IMR-90 (cell line): ENCODE measurements at regions not wholly inside any gene's neighbourhood (a gene's known extent, or its start where the extent isn't known, plus 50 kb on each side); places are given as distances from the start of the nearest gene placed in this dataset.

Experiments used
- ATAC-seq: fragments of 200-7000 bp; cut with Tn5 transposase; 2 replicates; pipeline ENCODE4 v1.9.1; 2020; ENCODE audit warnings: low read depth, mild to moderate bottlenecking, moderate library complexity
- BruUV-seq: library from RNA; stranded (reverse); fragments of 400-500 nt; replicated peaks from 2 replicates; lab custom pipeline; 2021; lab: Mats Ljungman, UMichigan
- CTCF ChIA-PET: fragments of 300-600 bp; formaldehyde crosslinking; extraction: SDS; loops from one replicate; lab custom pipeline; 2021; ENCODE audit warnings: antibody characterized with exemption; lab: Yijun Ruan, JAX
- POLR2A ChIA-PET: fragments of 300-600 bp; sonication (Branson Sonifier 250); formaldehyde crosslinking; loops from one replicate; lab custom pipeline; 2022; ENCODE audit warnings: antibody characterized with exemption; ENCODE audit not compliant: unreplicated experiment; lab: Charles Lee
- DNase-seq: peaks from one replicate; pipeline ENCODE4 v3.0.0; 2013
- H2AFZ ChIP-seq: replicated peaks from 2 replicates; pipeline ENCODE3; 2013; ENCODE audit warnings: low read length, mild to moderate bottlenecking; ENCODE audit not compliant: poor library complexity
- H2AK5ac ChIP-seq: 2 replicates; pipeline ENCODE4 v1.6.1; 2013; ENCODE audit warnings: low read depth, low read length, inconsistent platforms
- H2AK9ac ChIP-seq: replicated peaks from 2 replicates; pipeline ENCODE3; 2013; ENCODE audit warnings: mild to moderate bottlenecking, low read depth, low read length, moderate library complexity; ENCODE audit not compliant: poor library complexity
- H2BK120ac ChIP-seq: 2 replicates; pipeline ENCODE4 v1.6.1; 2013; ENCODE audit warnings: low read depth, low read length, inconsistent platforms
- H2BK15ac ChIP-seq: 3 replicates; pipeline ENCODE4 v1.6.1; 2013; ENCODE audit warnings: low read depth, low read length, inconsistent platforms
- H2BK20ac ChIP-seq: 2 replicates; pipeline ENCODE4 v1.6.1; 2013; ENCODE audit warnings: low read depth, mild to moderate bottlenecking, inconsistent platforms, low read length, moderate library complexity
- H2BK5ac ChIP-seq: 2 replicates; pipeline ENCODE4 v1.6.1; 2013; ENCODE audit warnings: mild to moderate bottlenecking, low read depth, low read length, inconsistent platforms; ENCODE audit not compliant: poor library complexity, severe bottlenecking
- H3K14ac ChIP-seq: replicated peaks from 2 replicates; pipeline ENCODE4 v1.6.1; 2013; ENCODE audit warnings: low read depth, low read length, inconsistent platforms
- H3K18ac ChIP-seq: 2 replicates; pipeline ENCODE4 v1.6.1; 2013; ENCODE audit warnings: low read depth, low read length, control low read depth
- H3K23ac ChIP-seq: 2 replicates; pipeline ENCODE4 v1.6.1; 2013; ENCODE audit warnings: low read depth, low read length, inconsistent platforms
- H3K27ac ChIP-seq: 2 replicates; pipeline ENCODE4 v1.5.1; 2013; ENCODE audit warnings: mild to moderate bottlenecking, control low read depth, low read length; ENCODE audit not compliant: insufficient read depth
- H3K27me3 ChIP-seq: 2 replicates; pipeline ENCODE4 v1.6.1; 2013; ENCODE audit warnings: low read length; ENCODE audit not compliant: control insufficient read depth, insufficient read depth
- H3K36me3 ChIP-seq: 2 replicates; pipeline ENCODE4 v1.6.1; 2013; ENCODE audit warnings: low read length, mixed read lengths; ENCODE audit not compliant: control insufficient read depth, insufficient read depth
- H3K4ac ChIP-seq: 2 replicates; pipeline ENCODE4 v1.6.1; 2013; ENCODE audit warnings: low read depth, low read length, inconsistent platforms
- H3K4me1 ChIP-seq: 2 replicates; pipeline ENCODE4 v1.6.1; 2013; ENCODE audit warnings: low read length, mixed read lengths; ENCODE audit not compliant: control insufficient read depth, insufficient read depth
- H3K4me2 ChIP-seq: 2 replicates; pipeline ENCODE4 v1.6.1; 2013; ENCODE audit warnings: low read depth, mild to moderate bottlenecking, control low read depth, low read length, moderate library complexity
- H3K4me3 ChIP-seq: 2 replicates; pipeline ENCODE4 v1.5.1; 2013; ENCODE audit warnings: low read depth, mild to moderate bottlenecking, control low read depth, low read length, moderate library complexity; ENCODE audit not compliant: insufficient read depth
- H3K56ac ChIP-seq: 2 replicates; pipeline ENCODE4 v1.6.1; 2013; ENCODE audit warnings: low read length, inconsistent platforms; ENCODE audit not compliant: insufficient read depth; ENCODE audit errors: extremely low read depth
- H3K79me1 ChIP-seq, 2 experiments: 2 replicates each; pipeline ENCODE4 v1.6.1; 2013; ENCODE audit warnings: low read length in 2 of 2, inconsistent platforms in 1 of 2, low read depth in 1 of 2
- H3K9ac ChIP-seq: 2 replicates; pipeline ENCODE4 v1.6.1; 2013; ENCODE audit warnings: low read depth, low read length, control low read depth
- H3K9me1 ChIP-seq: 2 replicates; pipeline ENCODE4 v1.6.1; 2013; ENCODE audit warnings: low read length, inconsistent platforms; ENCODE audit not compliant: insufficient read depth
- H3K9me3 ChIP-seq: 2 replicates; pipeline ENCODE4 v1.6.1; 2013; ENCODE audit warnings: low read length; ENCODE audit not compliant: control insufficient read depth, insufficient read depth
- H4K20me1 ChIP-seq: 2 replicates; pipeline ENCODE4 v1.6.1; 2013; ENCODE audit warnings: low read length, inconsistent platforms; ENCODE audit not compliant: insufficient read depth
- H4K5ac ChIP-seq: 2 replicates; pipeline ENCODE4 v1.6.1; 2013; ENCODE audit warnings: mild to moderate bottlenecking, low read depth, low read length, control low read depth
- H4K8ac ChIP-seq, 2 experiments: 2 replicates each; pipeline ENCODE4 v1.6.1; 2013; ENCODE audit warnings: low read depth in 2 of 2, low read length in 2 of 2, control low read depth in 1 of 2, inconsistent platforms in 1 of 2
- H4K91ac ChIP-seq: 2 replicates; pipeline ENCODE4 v1.6.1; 2013; ENCODE audit warnings: low read depth, low read length, inconsistent platforms; ENCODE audit not compliant: insufficient read depth
- BHLHE40 ChIP-seq: fragments of 150-350 bp; IDR thresholded peaks from 2 replicates; pipeline ENCODE4 v1.6.1; 2016; ENCODE audit warnings: mild to moderate bottlenecking, low read depth, low read length
- CEBPB ChIP-seq: IDR thresholded peaks from 2 replicates; pipeline ENCODE4 v1.6.1; 2012; ENCODE audit warnings: low read depth, low read length, improper control_type of control experiment
- CHD1 ChIP-seq: IDR thresholded peaks from 2 replicates; pipeline ENCODE4 v1.6.1; 2012; ENCODE audit warnings: low read depth, low read length, improper control_type of control experiment
- FOS ChIP-seq: fragments of 150-350 bp; IDR thresholded peaks from 2 replicates; pipeline ENCODE4 v1.6.1; 2016; ENCODE audit warnings: low read depth, low read length
- MAFK ChIP-seq: IDR thresholded peaks from 2 replicates; pipeline ENCODE4 v1.6.1; 2012; ENCODE audit warnings: low read depth, low read length, improper control_type of control experiment
- MAZ ChIP-seq: IDR thresholded peaks from 2 replicates; pipeline ENCODE4 v1.6.1; 2012; ENCODE audit warnings: low read depth, mild to moderate bottlenecking, low read length, improper control_type of control experiment, moderate library complexity, borderline replicate concordance
- MXI1 ChIP-seq: IDR thresholded peaks from 2 replicates; pipeline ENCODE4 v1.6.1; 2012; ENCODE audit warnings: low read depth, mild to moderate bottlenecking, low read length, moderate library complexity, borderline replicate concordance
- NFE2L2 ChIP-seq: fragments of 150-350 bp; IDR thresholded peaks from 2 replicates; pipeline ENCODE4 v1.6.1; 2016; ENCODE audit warnings: low read depth, mild to moderate bottlenecking, low read length
- POLR2A ChIP-seq: IDR thresholded peaks from 2 replicates; pipeline ENCODE4 v1.6.1; 2012; ENCODE audit warnings: mild to moderate bottlenecking, low read depth, low read length
- RAD21 ChIP-seq: IDR thresholded peaks from 2 replicates; pipeline ENCODE4 v1.6.1; 2012; ENCODE audit warnings: low read length, improper control_type of control experiment
- RCOR1 ChIP-seq: IDR thresholded peaks from 2 replicates; pipeline ENCODE4 v1.6.1; 2012; ENCODE audit warnings: mild to moderate bottlenecking, low read length, improper control_type of control experiment; ENCODE audit not compliant: insufficient replicate concordance
- RFX5 ChIP-seq: IDR thresholded peaks from 2 replicates; pipeline ENCODE4 v1.8.0; 2012; ENCODE audit warnings: low read depth, mild to moderate bottlenecking, low read length, moderate library complexity
- SMC3 ChIP-seq: fragments of 150-350 bp; IDR thresholded peaks from 2 replicates; pipeline ENCODE4 v1.6.1; 2016; ENCODE audit warnings: low read depth, mild to moderate bottlenecking, antibody characterized with exemption, low read length, moderate library complexity
- WGBS, 2 experiments: methylation state at CpG; one replicate each; pipeline versions ENCODE4 v1.1.5 to v1.1.7; 2013; ENCODE audit warnings: missing lambda C conversion rate in 2 of 2; ENCODE audit not compliant: insufficient read length in 1 of 2; ENCODE audit errors: extremely low coverage in 2 of 2; 5-methylcytosine and 5-hydroxymethylcytosine counted together
- dilution Hi-C: fragments of 300-500 bp; cut with HindIII; formaldehyde crosslinking; loops from one replicate; pipeline ENCODE4 v1.14.3; 2018; ENCODE audit warnings: low sequenced_read_pairs; ENCODE audit not compliant: unreplicated experiment
- in situ Hi-C: fragments of 300-500 bp; cut with MboI; formaldehyde crosslinking; loops from 3 replicates; pipeline ENCODE4 v1.14.3; 2019; ENCODE audit warnings: low sequenced_read_pairs, inconsistent platforms, mixed read lengths
- intact Hi-C: fragments of 100-400 bp; cut with micrococcal nuclease; formaldehyde crosslinking; loops from 2 replicates; pipeline ENCODE4 v1.10.0; 2022
- TF ChIP-seq, protein P1 (sequence below): fragments of 150-350 bp; IDR thresholded peaks from 2 replicates; pipeline ENCODE4 v1.6.1; 2017; ENCODE audit warnings: mild to moderate bottlenecking, antibody characterized with exemption, low read length, low read depth
- TF ChIP-seq, protein P2 (sequence below): fragments of 150-350 bp; IDR thresholded peaks from 2 replicates; pipeline ENCODE4 v1.6.1; 2016; ENCODE audit warnings: low read depth, mild to moderate bottlenecking, low read length, moderate library complexity, borderline replicate concordance
- TF ChIP-seq, protein P3 (sequence below): conservative IDR thresholded peaks from 2 replicates; pipeline ENCODE4 v1.5.1; 2012; ENCODE audit warnings: mild to moderate bottlenecking, low read depth, low read length, improper control_type of control experiment

DNA sequence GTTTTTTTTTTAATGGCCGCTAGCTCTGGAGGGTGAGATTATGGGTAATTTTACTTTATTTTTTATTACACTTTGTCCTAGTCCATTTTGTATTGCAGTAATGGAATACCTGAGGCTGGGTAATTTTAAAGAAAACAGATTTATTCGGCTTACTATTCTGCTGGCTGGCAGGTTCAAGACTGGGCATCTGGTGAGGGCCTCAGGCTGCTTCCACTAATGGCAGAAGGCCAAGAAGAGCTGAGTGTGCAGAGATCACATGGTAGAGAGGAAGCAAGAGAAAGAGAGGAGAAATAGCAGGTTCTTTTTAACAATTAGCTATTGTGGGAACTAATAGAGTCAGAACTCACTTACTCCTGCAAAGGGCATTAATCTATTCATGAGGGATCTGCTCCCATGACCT lies 52.4 kb upstream of the ARHGAP28 start:
- Histone ChIP-seq H3K4me3 (no peak overlapping the region), H3K79me1 (no peaks in the 10 kb centered on the region), H3K4ac (no peak overlapping the region), H3K14ac (no peak overlapping the region), H2AFZ (no peak overlapping the region), H3K9ac (no peak overlapping the region), H3K4me2 (no peak overlapping the region), H4K8ac (no peak overlapping the region), H3K4me1 (no peaks in the 10 kb centered on the region), H3K27me3 (no peaks in the 10 kb centered on the region; the same call in 1 of the 2 replicates), H3K56ac (no peak overlapping the region), H4K5ac (no peak overlapping the region), H2BK15ac (no peak overlapping the region), H4K91ac (no peak overlapping the region), H4K20me1 (no peaks in the 10 kb centered on the region), H2BK5ac (no peak overlapping the region), H3K18ac (no peak overlapping the region), H3K9me3 (no peaks in the 10 kb centered on the region), H2BK120ac (no peak overlapping the region), H3K9me1 (no peaks in the 10 kb centered on the region), H2AK5ac (no peak overlapping the region), H3K36me3 (no peaks in the 10 kb centered on the region), H3K27ac (no peak overlapping the region), H2AK9ac (no peak overlapping the region), H2BK20ac (no peak overlapping the region), H3K23ac (no peak overlapping the region)
- in situ Hi-C loops (no loop called here), intact Hi-C loops (no loop called here), dilution Hi-C loops (no loop called here)
- BruUV-seq, result no TSS peak
- CTCF ChIA-PET, result no interaction called here
- POLR2A ChIA-PET, result no interaction called here
- no peak for DNase-seq
- ATAC-seq, result no peak
- TF ChIP-seq BHLHE40 (no peak), MAFK (no peak), RAD21 (no peak), CEBPB (no peak), FOS (no peak), POLR2A (no peak), MXI1 (no peak), CHD1 (no peak), MAZ (no peak), NFE2L2 (no peak), RFX5 (no peak), RCOR1 (no peak), SMC3 (no peak)
- TF ChIP-seq, protein P1, sequence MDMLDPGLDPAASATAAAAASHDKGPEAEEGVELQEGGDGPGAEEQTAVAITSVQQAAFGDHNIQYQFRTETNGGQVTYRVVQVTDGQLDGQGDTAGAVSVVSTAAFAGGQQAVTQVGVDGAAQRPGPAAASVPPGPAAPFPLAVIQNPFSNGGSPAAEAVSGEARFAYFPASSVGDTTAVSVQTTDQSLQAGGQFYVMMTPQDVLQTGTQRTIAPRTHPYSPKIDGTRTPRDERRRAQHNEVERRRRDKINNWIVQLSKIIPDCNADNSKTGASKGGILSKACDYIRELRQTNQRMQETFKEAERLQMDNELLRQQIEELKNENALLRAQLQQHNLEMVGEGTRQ, result no peak
- TF ChIP-seq, protein P2, sequence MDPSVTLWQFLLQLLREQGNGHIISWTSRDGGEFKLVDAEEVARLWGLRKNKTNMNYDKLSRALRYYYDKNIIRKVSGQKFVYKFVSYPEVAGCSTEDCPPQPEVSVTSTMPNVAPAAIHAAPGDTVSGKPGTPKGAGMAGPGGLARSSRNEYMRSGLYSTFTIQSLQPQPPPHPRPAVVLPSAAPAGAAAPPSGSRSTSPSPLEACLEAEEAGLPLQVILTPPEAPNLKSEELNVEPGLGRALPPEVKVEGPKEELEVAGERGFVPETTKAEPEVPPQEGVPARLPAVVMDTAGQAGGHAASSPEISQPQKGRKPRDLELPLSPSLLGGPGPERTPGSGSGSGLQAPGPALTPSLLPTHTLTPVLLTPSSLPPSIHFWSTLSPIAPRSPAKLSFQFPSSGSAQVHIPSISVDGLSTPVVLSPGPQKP, result no peak
- TF ChIP-seq, protein P3, sequence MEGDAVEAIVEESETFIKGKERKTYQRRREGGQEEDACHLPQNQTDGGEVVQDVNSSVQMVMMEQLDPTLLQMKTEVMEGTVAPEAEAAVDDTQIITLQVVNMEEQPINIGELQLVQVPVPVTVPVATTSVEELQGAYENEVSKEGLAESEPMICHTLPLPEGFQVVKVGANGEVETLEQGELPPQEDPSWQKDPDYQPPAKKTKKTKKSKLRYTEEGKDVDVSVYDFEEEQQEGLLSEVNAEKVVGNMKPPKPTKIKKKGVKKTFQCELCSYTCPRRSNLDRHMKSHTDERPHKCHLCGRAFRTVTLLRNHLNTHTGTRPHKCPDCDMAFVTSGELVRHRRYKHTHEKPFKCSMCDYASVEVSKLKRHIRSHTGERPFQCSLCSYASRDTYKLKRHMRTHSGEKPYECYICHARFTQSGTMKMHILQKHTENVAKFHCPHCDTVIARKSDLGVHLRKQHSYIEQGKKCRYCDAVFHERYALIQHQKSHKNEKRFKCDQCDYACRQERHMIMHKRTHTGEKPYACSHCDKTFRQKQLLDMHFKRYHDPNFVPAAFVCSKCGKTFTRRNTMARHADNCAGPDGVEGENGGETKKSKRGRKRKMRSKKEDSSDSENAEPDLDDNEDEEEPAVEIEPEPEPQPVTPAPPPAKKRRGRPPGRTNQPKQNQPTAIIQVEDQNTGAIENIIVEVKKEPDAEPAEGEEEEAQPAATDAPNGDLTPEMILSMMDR, result no peak
- WGBS, 2 experiments, result no CpG with 5 or more reads among the region's 2 CpGs
